Panc1 (cell line): ENCODE measurements at regions not wholly inside any gene's neighbourhood (a gene's known extent, or its start where the extent isn't known, plus 50 kb on each side); places are given as distances from the start of the nearest gene placed in this dataset.

ENCODE experiments used
- ATAC-seq: fragments of 200-7000 bp; cut with Tn5 transposase; 2 replicates; pipeline ENCODE4 v1.9.1; 2020; ENCODE audit warnings: mild to moderate bottlenecking, moderate library complexity
- BruUV-seq: library from RNA; stranded (reverse); fragments of 400-500 nt; replicated peaks from 2 replicates; lab custom pipeline; 2021; lab: Mats Ljungman, UMichigan
- CTCF ChIA-PET: fragments of 300-600 bp; sonication (Branson Sonifier 250); formaldehyde crosslinking; loops from one replicate; lab custom pipeline; 2022; ENCODE audit warnings: antibody characterized with exemption; lab: Charles Lee
- POLR2A ChIA-PET: fragments of 300-600 bp; sonication (Branson Sonifier 250); formaldehyde crosslinking; loops from one replicate; lab custom pipeline; 2022; ENCODE audit warnings: antibody characterized with exemption; lab: Charles Lee
- DNase-seq: peaks from one replicate; pipeline ENCODE4 v3.0.0-alpha.2; 2010; ENCODE audit warnings: low read depth, low spot score
- H3K27ac ChIP-seq: 2 replicates; pipeline ENCODE4 v1.5.1; 2011; ENCODE audit warnings: mild to moderate bottlenecking, low read length, inconsistent platforms
- H3K27me3 ChIP-seq: fragments of 200-500 bp; sonication (Bioruptor generic); 2 replicates; pipeline ENCODE4 v1.6.0; 2014; ENCODE audit warnings: low read length, inconsistent platforms; ENCODE audit not compliant: control insufficient read depth, insufficient read depth
- H3K36me3 ChIP-seq: fragments of 200-500 bp; sonication (Bioruptor generic); 2 replicates; pipeline ENCODE4 v1.5.1; 2014; ENCODE audit warnings: inconsistent platforms, mild to moderate bottlenecking, low read length, moderate library complexity; ENCODE audit not compliant: control insufficient read depth, insufficient read depth
- H3K4me1 ChIP-seq: 2 replicates; pipeline ENCODE4 v1.5.1; 2011; ENCODE audit warnings: inconsistent platforms, mild to moderate bottlenecking, low read length, moderate library complexity; ENCODE audit not compliant: control insufficient read depth, insufficient read depth
- H3K4me3 ChIP-seq, 2 experiments: 2 replicates each; pipeline ENCODE4 v1.5.1; 2011 to 2012; ENCODE audit warnings: low read depth in 2 of 2, low read length in 2 of 2, mild to moderate bottlenecking in 2 of 2, inconsistent platforms in 1 of 2, moderate library complexity in 1 of 2
- H3K9me3 ChIP-seq: fragments of 200-500 bp; sonication (Bioruptor generic); 2 replicates; pipeline ENCODE4 v1.5.1; 2014; ENCODE audit warnings: low read depth, mild to moderate bottlenecking, inconsistent platforms, low read length, moderate library complexity; ENCODE audit not compliant: control insufficient read depth, insufficient read depth
- CTCF ChIP-seq: fragments of 450-650 bp; IDR thresholded peaks from 2 replicates; pipeline ENCODE4 v1.5.1; 2017; ENCODE audit warnings: mild to moderate bottlenecking
- POLR2AphosphoS5 ChIP-seq: IDR thresholded peaks from 2 replicates; pipeline ENCODE4 v1.6.1; 2012; ENCODE audit warnings: mild to moderate bottlenecking, low read depth, low read length, moderate library complexity
- REST ChIP-seq, 2 experiments: IDR thresholded peaks; 2 replicates each; pipeline ENCODE4 v1.6.1; 2011 to 2012; ENCODE audit warnings: low read depth in 2 of 2, control low read depth in 1 of 2, low read length in 1 of 2, mild to moderate bottlenecking in 1 of 2, moderate library complexity in 1 of 2; ENCODE audit not compliant: insufficient read depth in 1 of 2
- SIN3A ChIP-seq: IDR thresholded peaks from 2 replicates; pipeline ENCODE4 v1.6.1; 2012; ENCODE audit warnings: low read depth, mild to moderate bottlenecking, low read length, moderate library complexity, borderline replicate concordance; ENCODE audit not compliant: insufficient read depth
- TCF7L2 ChIP-seq: IDR thresholded peaks from 2 replicates; pipeline ENCODE4 v1.6.1; 2011; ENCODE audit warnings: mild to moderate bottlenecking, low read depth, low read length, inconsistent platforms
- in situ Hi-C: cut with HindIII; loops from 2 replicates; pipeline ENCODE4 v1.10.0; 2016; ENCODE audit warnings: low sequenced_read_pairs, low pct_unique_long_range_greater_than_20kb
- intact Hi-C: fragments of 100-400 bp; cut with micrococcal nuclease; formaldehyde crosslinking; loops from one replicate; pipeline ENCODE4 v1.10.0; 2022; ENCODE audit not compliant: unreplicated experiment

GRCh38 chr6:170117111-170117972, 173.5 kb downstream of the DLL1 start:
- Histone ChIP-seq H3K4me3 (no peak overlapping the region), H3K36me3 (no peaks in the 10 kb centered on the region), H3K27me3 (no peaks in the 10 kb centered on the region), H3K27ac (no peak overlapping the region), H3K9me3 (peaks cover 28% of the 10 kb centered on the region), H3K4me1 (no peaks in the 10 kb centered on the region)
- intact Hi-C loops (no loop called here), in situ Hi-C loops (no loop called here)
- peak; percentile 58; the same call in 1 of the 2 replicates for ATAC-seq
- BruUV-seq: no TSS peak
- CTCF ChIA-PET: no interaction called here
- POLR2A ChIA-PET: interaction anchor here (0.6 kb wide), 1 partner anchor 119 kb away, joined by 8 read pairs; no protein-coding TSS in a partner anchor
- TF ChIP-seq TCF7L2 (no peak), REST (IDR thresholded peaks at IDR 0.05; ENCODE audit: insufficient read depth in 1 of 2, low read depth in 2 of 2, low read length in 1 of 2) (no peak), SIN3A (no peak), CTCF (no peak), POLR2AphosphoS5 (no peak)
- no peak for DNase-seq

GRCh38 chr6:170116636-170117035, 174.2 kb downstream of the DLL1 start:
- Histone ChIP-seq H3K4me3 (no peak overlapping the region), H3K9me3 (peaks cover 22% of the 10 kb centered on the region), H3K27ac (no peak overlapping the region), H3K36me3 (no peaks in the 10 kb centered on the region), H3K4me1 (no peaks in the 10 kb centered on the region), H3K27me3 (no peaks in the 10 kb centered on the region)
- ATAC-seq (peak; percentile 57; the same call in 1 of the 2 replicates), DNase-seq (no peak)
- no peak for TF ChIP-seq TCF7L2
- BruUV-seq: no TSS peak
- in situ Hi-C loops: no loop called here
- ChIA-PET POLR2A (interaction anchor here (0.6 kb wide), 1 partner anchor 119 kb away, joined by 8 read pairs; no protein-coding TSS in a partner anchor), CTCF (no interaction called here)
- intact Hi-C loops: no loop called here
